GM13976 (cell line): ENCODE measurements at regions not wholly inside any gene's neighbourhood (a gene's known extent, or its start where the extent isn't known, plus 50 kb on each side); places are given as distances from the start of the nearest gene placed in this dataset.

Source experiments
- DNase-seq: peaks from one replicate; pipeline ENCODE4 v3.0.0; 2012; ENCODE audit warnings: low spot score
- in situ Hi-C: fragments of 300-500 bp; cut with MboI; formaldehyde crosslinking; loops from one replicate; pipeline ENCODE4 v1.12.0; 2022; ENCODE audit warnings: low sequenced_read_pairs, mixed read lengths, inconsistent platforms; ENCODE audit not compliant: unreplicated experiment
- TF ChIP-seq, protein P1 (sequence below): IDR thresholded peaks from 2 replicates; pipeline ENCODE4 v1.5.1; 2012; ENCODE audit warnings: borderline replicate concordance, mild to moderate bottlenecking; ENCODE audit not compliant: insufficient read depth; ENCODE audit errors: extremely low read depth, missing control alignments, control extremely low read depth

DNA sequence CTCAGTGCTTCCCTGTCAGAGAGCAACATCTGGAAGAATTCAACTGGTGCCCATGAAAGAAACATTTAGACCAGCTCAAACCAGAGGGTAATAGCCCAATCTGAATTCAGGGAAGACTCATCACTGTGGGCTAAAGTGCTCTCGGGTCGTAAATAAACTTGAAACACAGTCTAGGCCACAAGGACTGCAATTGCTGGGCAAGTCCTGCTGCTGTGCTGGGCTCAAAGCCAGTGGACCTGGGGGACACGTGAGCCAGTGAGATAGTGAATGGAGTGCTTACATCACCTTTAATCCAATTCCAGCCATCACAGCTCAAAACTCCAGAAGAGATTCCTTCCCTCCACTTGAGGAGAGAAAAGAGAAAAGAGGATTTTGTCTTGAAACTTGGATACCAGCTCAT lies 78.1 kb upstream of the DAP start:
- DNase-seq, result no peak
- in situ Hi-C loops, result no loop called here
- TF ChIP-seq, protein P1, sequence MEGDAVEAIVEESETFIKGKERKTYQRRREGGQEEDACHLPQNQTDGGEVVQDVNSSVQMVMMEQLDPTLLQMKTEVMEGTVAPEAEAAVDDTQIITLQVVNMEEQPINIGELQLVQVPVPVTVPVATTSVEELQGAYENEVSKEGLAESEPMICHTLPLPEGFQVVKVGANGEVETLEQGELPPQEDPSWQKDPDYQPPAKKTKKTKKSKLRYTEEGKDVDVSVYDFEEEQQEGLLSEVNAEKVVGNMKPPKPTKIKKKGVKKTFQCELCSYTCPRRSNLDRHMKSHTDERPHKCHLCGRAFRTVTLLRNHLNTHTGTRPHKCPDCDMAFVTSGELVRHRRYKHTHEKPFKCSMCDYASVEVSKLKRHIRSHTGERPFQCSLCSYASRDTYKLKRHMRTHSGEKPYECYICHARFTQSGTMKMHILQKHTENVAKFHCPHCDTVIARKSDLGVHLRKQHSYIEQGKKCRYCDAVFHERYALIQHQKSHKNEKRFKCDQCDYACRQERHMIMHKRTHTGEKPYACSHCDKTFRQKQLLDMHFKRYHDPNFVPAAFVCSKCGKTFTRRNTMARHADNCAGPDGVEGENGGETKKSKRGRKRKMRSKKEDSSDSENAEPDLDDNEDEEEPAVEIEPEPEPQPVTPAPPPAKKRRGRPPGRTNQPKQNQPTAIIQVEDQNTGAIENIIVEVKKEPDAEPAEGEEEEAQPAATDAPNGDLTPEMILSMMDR, result no peak

DNA sequence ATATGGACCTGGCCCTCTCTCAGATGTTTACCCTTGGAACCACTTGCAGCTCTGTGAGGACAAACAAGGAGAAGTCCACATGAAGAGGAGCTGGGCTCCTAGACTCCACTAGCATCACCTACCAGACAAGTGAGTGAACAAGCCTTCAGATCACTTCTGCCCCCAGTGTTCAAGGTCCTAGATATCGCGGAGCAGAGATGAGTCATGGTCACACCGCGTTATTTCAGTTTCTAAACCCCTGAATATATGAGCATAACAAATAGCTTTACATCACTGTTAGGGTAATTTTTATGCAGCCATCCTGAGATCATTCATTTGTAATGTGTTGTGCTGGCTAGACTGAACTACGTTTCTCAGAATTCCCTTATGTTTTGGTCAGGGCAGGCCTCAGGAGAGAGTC lies 77.0 kb upstream of the DAP start:
- TF ChIP-seq, protein P1, result no peak
- DNase-seq, result no peak
- in situ Hi-C loops, result no loop called here

DNA sequence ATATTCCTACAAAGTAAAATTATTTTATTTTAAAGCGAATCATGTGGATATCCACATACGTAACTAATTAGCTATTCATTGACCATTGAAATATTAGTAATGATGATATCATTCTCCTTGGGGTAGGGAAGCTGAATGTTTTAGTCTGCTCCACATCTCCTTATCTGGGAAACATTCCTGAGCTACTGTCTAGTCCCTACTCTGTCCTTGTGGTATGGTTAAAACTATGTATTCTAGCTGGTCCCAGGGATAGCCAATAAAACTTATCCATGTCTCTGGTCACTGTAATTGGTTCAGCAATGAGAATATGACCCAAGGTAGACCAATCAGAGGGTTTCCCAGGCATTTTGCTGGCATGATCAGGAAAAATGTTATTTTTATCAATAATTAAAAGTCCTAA lies 76.0 kb upstream of the DAP start:
- DNase-seq, result no peak
- TF ChIP-seq, protein P1, result no peak
- in situ Hi-C loops, result no loop called here

DNA sequence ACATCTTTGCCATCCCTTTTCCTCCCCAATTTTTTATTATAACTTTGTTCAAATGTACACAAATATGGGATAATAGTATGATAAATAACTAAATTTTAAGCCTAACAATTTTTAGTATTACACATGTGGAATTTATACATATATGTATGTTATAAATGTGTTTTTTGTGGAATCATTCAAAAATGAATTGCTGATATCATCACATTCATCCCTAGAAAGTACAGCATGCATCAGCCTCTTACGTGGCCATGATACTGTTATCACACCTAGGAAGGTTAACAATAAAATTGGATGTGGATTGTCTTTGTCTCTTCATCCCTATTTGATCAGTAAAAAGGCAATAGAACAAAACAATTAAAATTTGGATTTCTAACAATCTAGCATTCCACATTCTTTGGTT lies 73.7 kb upstream of the DAP start:
- in situ Hi-C loops, result no loop called here
- DNase-seq, result no peak
- TF ChIP-seq, protein P1, result no peak

DNA sequence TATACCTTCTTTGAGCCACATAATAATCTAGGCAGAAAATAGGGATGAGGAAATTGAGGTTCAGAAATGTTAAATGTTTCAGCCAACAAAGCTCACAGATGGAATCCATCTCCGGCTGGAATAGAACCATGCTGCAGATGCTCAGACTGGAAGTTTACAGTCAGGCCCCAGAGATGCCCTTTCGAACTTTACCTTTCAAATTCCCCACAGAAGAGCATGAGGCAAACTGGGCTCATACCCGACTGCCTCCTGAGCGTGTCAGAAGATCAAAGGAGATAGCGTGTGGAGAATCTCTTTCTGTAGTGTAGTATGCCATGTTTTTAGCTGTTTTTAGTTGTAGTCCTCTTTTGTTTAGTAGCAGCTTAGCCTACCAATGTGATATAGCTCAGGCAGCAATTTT lies 72.0 kb upstream of the DAP start:
- DNase-seq, result no peak
- TF ChIP-seq, protein P1, result no peak
- in situ Hi-C loops, result no loop called here

DNA sequence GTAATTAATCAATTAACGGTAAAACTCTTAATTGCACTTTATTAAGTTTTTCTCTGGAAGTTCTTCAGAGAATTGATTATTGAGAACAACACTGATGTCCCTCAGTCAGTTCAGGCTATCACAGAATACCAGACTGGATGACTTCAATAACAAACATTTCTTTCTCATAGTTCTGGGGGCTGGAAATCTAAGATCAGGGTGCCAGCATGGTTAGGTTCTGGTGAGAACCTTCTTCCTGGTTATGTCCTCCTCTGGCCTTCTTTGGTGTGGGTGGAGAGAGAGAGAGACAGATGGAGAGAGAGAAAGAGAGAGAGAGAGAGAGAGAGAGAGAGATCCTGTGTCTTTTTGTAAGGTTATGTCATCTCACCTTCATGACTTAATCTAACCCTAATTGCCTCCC lies 71.4 kb upstream of the DAP start:
- TF ChIP-seq, protein P1, result no peak
- no peak for DNase-seq
- in situ Hi-C loops, result no loop called here

DNA sequence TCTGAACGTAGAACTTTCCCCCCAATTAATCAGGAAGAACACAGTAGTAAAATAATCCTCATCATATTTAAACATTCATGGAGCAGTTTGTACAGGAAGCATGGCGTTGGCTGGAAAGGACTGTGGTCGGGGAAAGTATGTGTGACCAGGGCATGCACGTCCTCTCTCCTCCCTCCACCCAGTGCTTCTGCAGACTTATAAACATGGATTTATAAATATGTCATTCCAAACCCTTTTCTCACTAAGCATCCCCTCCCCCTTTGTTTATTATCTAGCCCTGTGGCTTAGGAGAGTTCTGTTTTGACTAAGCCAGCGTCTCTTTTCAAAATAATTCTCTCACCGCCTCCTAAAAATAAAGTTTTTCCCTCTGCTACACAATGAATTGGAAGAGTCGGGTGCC lies 70.4 kb upstream of the DAP start:
- TF ChIP-seq, protein P1, result no peak
- no peak for DNase-seq
- in situ Hi-C loops, result no loop called here
